ENCODE measurements at regions not wholly inside any gene's neighbourhood (a gene's known extent, or its start where the extent isn't known, plus 50 kb on each side); places are given as distances from the start of the nearest gene placed in this dataset.

DNA sequence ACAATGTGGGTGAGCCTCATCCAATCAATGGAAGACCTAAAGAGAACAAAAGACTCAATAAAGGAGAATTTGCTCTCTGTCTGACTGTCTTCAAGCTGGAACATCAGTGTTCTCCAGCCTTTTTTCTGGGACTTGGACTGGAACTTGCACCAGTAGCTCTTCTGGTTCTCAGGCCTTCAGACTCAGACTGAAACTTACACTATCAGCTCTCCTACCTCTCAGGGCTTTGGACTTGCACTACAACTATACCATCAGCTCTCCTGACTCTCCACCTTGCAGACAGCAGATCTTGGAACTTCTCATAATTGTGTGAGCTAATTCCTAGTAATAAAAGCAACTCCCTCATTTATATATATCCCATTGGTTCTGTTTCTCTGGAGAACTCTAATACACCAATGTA, 185.9 kb downstream of the SMIM20 start:
- Histone ChIP-seq H3K4me1 (no peaks in the 10 kb centered on the region), H3K4me3 (no peak overlapping the region), H3K27me3 (no peaks in the 10 kb centered on the region), H3K27ac (no peak overlapping the region), H3K36me3 (no peaks in the 10 kb centered on the region), H3K9me3 (peaks cover 0 to 19% of the 10 kb centered on the region in 2 donors)
- no peak for DNase-seq (ENCODE audit: low spot score)
- TF ChIP-seq, protein P1, sequence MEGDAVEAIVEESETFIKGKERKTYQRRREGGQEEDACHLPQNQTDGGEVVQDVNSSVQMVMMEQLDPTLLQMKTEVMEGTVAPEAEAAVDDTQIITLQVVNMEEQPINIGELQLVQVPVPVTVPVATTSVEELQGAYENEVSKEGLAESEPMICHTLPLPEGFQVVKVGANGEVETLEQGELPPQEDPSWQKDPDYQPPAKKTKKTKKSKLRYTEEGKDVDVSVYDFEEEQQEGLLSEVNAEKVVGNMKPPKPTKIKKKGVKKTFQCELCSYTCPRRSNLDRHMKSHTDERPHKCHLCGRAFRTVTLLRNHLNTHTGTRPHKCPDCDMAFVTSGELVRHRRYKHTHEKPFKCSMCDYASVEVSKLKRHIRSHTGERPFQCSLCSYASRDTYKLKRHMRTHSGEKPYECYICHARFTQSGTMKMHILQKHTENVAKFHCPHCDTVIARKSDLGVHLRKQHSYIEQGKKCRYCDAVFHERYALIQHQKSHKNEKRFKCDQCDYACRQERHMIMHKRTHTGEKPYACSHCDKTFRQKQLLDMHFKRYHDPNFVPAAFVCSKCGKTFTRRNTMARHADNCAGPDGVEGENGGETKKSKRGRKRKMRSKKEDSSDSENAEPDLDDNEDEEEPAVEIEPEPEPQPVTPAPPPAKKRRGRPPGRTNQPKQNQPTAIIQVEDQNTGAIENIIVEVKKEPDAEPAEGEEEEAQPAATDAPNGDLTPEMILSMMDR (IDR thresholded peaks at IDR 0.05), result no peak

DNA sequence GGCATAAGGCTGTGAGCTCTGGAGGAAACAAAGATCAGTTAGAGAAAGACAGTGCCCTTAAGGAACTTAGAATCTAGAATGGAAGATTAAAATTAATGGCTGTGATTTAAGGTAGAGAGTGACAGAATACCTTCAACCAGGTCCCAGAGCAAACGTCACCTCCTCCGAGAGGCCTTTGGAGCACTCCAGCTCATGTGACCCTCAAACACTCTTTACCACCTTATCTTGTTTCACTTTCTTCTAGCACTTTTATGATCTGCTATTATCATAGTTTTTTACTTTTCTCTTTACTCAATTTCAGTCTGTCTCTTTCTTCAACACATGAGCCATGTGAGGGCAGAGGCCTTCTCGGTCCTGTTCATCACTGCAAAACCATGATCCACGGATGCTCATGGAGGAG, 187.0 kb downstream of the SMIM20 start:
- TF ChIP-seq, protein P1 (IDR thresholded peaks at IDR 0.05), result no peak
- H3K36me3 ChIP-seq, result no peaks in the 10 kb centered on the region
- no peak for DNase-seq (ENCODE audit: low spot score)
- H3K27me3 ChIP-seq, result no peaks in the 10 kb centered on the region
- H3K4me1 ChIP-seq, result peaks cover 0 to 7% of the 10 kb centered on the region in 2 donors
- H3K4me3 ChIP-seq, result no peak overlapping the region
- no peak overlapping the region for H3K27ac ChIP-seq
- peaks cover 0 to 19% of the 10 kb centered on the region in 2 donors for H3K9me3 ChIP-seq

DNA sequence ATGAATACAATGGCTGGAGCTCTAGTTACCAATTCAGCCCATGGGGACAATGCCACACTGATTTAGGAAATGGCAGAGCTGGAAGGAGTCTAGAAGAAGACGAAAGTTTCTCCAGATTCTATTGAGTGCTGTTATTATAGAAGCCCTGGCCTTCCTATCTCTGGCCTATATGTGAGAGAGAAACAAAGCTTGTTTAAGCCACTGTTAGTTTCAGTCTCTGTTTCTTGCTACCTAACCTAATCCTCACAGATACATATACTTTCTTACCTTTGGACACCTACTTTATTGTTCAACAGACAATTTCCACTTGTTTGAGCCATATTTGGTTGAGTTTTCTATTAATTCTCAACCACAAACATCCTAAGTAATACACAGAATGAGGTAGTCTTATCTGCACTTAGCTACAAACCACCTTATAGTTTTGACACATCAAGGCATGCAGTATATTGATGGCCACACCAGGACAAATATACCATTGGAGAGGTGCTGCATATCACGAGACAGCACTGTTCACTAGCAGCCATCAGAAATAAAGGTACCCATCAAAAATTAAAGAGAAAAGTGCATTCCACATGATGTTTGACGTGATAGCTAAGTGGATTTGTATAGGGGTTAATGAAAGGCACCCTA, 190.2 kb downstream of the SMIM20 start:
- H3K27ac ChIP-seq, result no peak overlapping the region
- no peaks in the 10 kb centered on the region for H3K36me3 ChIP-seq
- H3K4me3 ChIP-seq, result no peak overlapping the region
- peaks cover 0 to 7% of the 10 kb centered on the region in 2 donors for H3K4me1 ChIP-seq
- peaks cover 0 to 8% of the 10 kb centered on the region in 2 donors for H3K9me3 ChIP-seq
- no peak for DNase-seq (ENCODE audit: low spot score)
- no peaks in the 10 kb centered on the region for H3K27me3 ChIP-seq
- TF ChIP-seq, protein P1 (IDR thresholded peaks at IDR 0.05), result no peak

DNA sequence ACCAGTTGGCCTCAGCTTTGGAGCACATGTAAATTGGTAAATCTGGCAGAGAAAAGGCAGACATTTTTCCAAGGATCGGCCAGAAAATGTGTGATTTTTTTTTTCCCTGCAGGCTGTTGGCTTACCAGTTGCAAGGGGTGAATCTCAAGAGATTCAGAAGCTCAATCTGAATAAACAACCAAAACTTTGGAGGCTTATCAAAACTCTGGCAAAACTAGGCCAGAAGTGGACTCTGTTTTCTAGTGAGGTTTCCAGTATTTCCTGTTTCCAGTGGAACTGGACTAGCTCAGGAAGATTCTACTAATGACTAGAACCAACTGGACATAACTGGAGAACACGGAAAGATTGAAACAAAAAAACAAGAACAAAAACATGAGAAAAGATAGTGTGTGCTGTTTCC, 191.3 kb downstream of the SMIM20 start:
- H3K36me3 ChIP-seq, result no peaks in the 10 kb centered on the region
- DNase-seq (ENCODE audit: low spot score), result no peak
- peak overlapping the region; percentile 1 to 24 for H3K27ac ChIP-seq
- H3K4me3 ChIP-seq, result no peak overlapping the region
- TF ChIP-seq, protein P1 (IDR thresholded peaks at IDR 0.05), result no peak
- no peaks in the 10 kb centered on the region for H3K27me3 ChIP-seq
- peaks cover 0 to 7% of the 10 kb centered on the region in 2 donors for H3K4me1 ChIP-seq
- no peaks in the 10 kb centered on the region for H3K9me3 ChIP-seq

DNA sequence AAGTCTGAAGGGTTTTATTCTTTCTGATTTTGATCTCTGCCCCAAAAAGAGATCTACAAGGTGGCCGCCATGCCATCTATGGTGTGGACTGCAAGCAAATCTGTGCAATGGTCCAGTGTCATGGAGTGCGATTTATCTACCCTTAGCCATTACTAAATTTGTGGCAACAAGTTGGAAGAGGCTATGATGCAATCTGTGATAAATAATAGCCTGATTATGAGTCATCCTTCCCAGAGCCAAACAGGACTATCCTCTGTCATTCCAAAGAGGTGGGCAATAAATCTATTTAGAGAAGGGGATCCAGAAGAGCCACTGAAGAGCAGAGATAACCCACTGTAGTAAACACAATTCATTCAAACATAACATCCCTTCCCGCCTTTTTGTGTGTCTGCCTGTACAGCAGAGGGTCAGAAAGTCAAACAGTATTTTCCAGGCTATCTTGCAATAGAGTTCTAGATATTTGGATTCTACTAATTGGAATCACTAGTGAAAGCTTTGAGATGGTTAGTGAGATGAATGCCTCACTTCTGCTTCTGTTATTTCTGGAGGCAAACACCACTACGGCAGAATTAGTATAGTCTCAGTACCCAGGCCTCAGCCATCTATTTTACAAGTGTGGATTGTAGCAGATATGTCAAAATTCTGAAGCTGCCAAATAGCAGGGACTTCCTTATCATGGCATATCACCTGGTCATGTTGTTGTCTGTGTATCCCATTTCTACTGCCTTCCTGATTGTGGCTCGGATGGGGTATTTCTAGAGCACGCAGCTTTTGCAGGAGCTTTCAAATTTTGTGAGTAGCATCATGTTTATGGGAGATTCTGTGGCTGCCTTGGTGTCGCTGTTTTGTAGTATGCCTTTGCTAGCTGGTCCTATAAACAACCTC, 192.0 kb downstream of the SMIM20 start:
- Histone ChIP-seq H3K4me1 (peaks cover 0 to 7% of the 10 kb centered on the region in 2 donors), H3K27me3 (no peaks in the 10 kb centered on the region), H3K36me3 (no peaks in the 10 kb centered on the region), H3K4me3 (no peak overlapping the region), H3K27ac (peak overlapping the region; percentile 1 to 24), H3K9me3 (no peaks in the 10 kb centered on the region)
- no peak for DNase-seq (ENCODE audit: low spot score)
- TF ChIP-seq, protein P1 (IDR thresholded peaks at IDR 0.05), result no peak
